ENCODE measurements at regions not wholly inside any gene's neighbourhood (a gene's known extent, or its start where the extent isn't known, plus 50 kb on each side); places are given as distances from the start of the nearest gene placed in this dataset.
"Not testable (repeated sequence)": the region's sequence is repeated elsewhere in the genome, so short reads cannot be mapped to it uniquely, and the experiment has no call there.

- H3K27me3 ChIP-seq, result no peaks in the 10 kb centered on the region
- H3K9me3 ChIP-seq, result no peaks in the 10 kb centered on the region
- in situ Hi-C loops (cut with MboI; ENCODE audit: low pct_ligation_motif_present in 1 of 4, low pct_unique_long_range_greater_than_20kb in 1 of 4, low sequenced_read_pairs in 3 of 4) (no loop called here), intact Hi-C loops (cut with DNase I; ENCODE audit: low total_unique reads) (no loop called here)
- 21% methylated on average over 1 of the region's 1 CpG; no CpG with 5 or more reads in 1 of the 2 donors for WGBS, 2 donors (ENCODE audit: low coverage in 1 of 2)
- H3K4me1 ChIP-seq, result no peaks in the 10 kb centered on the region
- no peak overlapping the region for H3K4me3 ChIP-seq
- TF ChIP-seq CTCF (IDR thresholded peaks at IDR 0.05) (no peak), EP300 (IDR thresholded peaks at IDR 0.05; ENCODE audit: low read depth) (no peak), POLR2A (IDR thresholded peaks at IDR 0.05) (no peak), POLR2AphosphoS5 (IDR thresholded peaks at IDR 0.05) (no peak)
- H3K36me3 ChIP-seq, result no peaks in the 10 kb centered on the region
- no peak for DNase-seq
- no peak overlapping the region for H3K27ac ChIP-seq
Observed at GRCh38 chr6:133136177-133136880, 104.8 kb upstream of the EYA4 start.

GRCh38 chr6:133147470-133148184, 93.5 kb upstream of the EYA4 start:
- intact Hi-C loops (cut with DNase I; ENCODE audit: low total_unique reads); H3K4me3 ChIP-seq; in situ Hi-C loops (cut with MboI; ENCODE audit: low pct_ligation_motif_present in 1 of 4, low pct_unique_long_range_greater_than_20kb in 1 of 4, low sequenced_read_pairs in 3 of 4); H3K27me3 ChIP-seq; H3K36me3 ChIP-seq; H3K27ac ChIP-seq; H3K9me3 ChIP-seq; H3K4me1 ChIP-seq; DNase-seq: not testable (repeated sequence)
- 87 to 93% methylated on average over 6 to 30 of the region's 30 CpGs for WGBS, 2 donors (ENCODE audit: low coverage in 1 of 2)

- DNase-seq, result no peak
- in situ Hi-C loops (cut with MboI; ENCODE audit: low pct_ligation_motif_present in 1 of 4, low pct_unique_long_range_greater_than_20kb in 1 of 4, low sequenced_read_pairs in 3 of 4) (no loop called here), intact Hi-C loops (cut with DNase I; ENCODE audit: low total_unique reads) (no loop called here)
- WGBS, 2 donors (ENCODE audit: low coverage in 1 of 2), result 56 to 83% methylated on average over 1 of the region's 1 CpG
- H3K27ac ChIP-seq, result no peak overlapping the region
- no peaks in the 10 kb centered on the region for H3K36me3 ChIP-seq
- no peaks in the 10 kb centered on the region for H3K9me3 ChIP-seq
- no peak for TF ChIP-seq POLR2AphosphoS5 (IDR thresholded peaks at IDR 0.05)
- no peak for TF ChIP-seq EP300 (IDR thresholded peaks at IDR 0.05; ENCODE audit: low read depth)
- TF ChIP-seq POLR2A (IDR thresholded peaks at IDR 0.05), result no peak
- TF ChIP-seq CTCF (IDR thresholded peaks at IDR 0.05), result no peak
- H3K4me1 ChIP-seq, result no peaks in the 10 kb centered on the region
- H3K27me3 ChIP-seq, result no peaks in the 10 kb centered on the region
- no peak overlapping the region for H3K4me3 ChIP-seq
Observed at GRCh38 chr6:133156689-133157088, 84.5 kb upstream of the EYA4 start.

GRCh38 chr6:133157995-133158394, 83.2 kb upstream of the EYA4 start:
- TF ChIP-seq POLR2A (IDR thresholded peaks at IDR 0.05), result no peak
- no peaks in the 10 kb centered on the region for H3K9me3 ChIP-seq
- no peak overlapping the region for H3K27ac ChIP-seq
- 57 to 58% methylated on average over 2 of the region's 2 CpGs for WGBS, 2 donors (ENCODE audit: low coverage in 1 of 2)
- H3K27me3 ChIP-seq, result no peaks in the 10 kb centered on the region
- H3K4me3 ChIP-seq, result no peak overlapping the region
- intact Hi-C loops (cut with DNase I; ENCODE audit: low total_unique reads) (no loop called here), in situ Hi-C loops (cut with MboI; ENCODE audit: low pct_ligation_motif_present in 1 of 4, low pct_unique_long_range_greater_than_20kb in 1 of 4, low sequenced_read_pairs in 3 of 4) (no loop called here)
- H3K36me3 ChIP-seq, result no peaks in the 10 kb centered on the region
- no peak for DNase-seq
- no peaks in the 10 kb centered on the region for H3K4me1 ChIP-seq

- WGBS, 2 donors (ENCODE audit: low coverage in 1 of 2), result 64 to 73% methylated on average over 2 of the region's 2 CpGs
- intact Hi-C loops (cut with DNase I; ENCODE audit: low total_unique reads), result no loop called here
- DNase-seq, result no peak
- no peak for TF ChIP-seq EP300 (IDR thresholded peaks at IDR 0.05; ENCODE audit: low read depth)
- H3K27me3 ChIP-seq, result no peaks in the 10 kb centered on the region
- no peaks in the 10 kb centered on the region for H3K9me3 ChIP-seq
- H3K4me1 ChIP-seq, result no peaks in the 10 kb centered on the region
- no peak overlapping the region for H3K27ac ChIP-seq
- H3K36me3 ChIP-seq, result no peaks in the 10 kb centered on the region
- in situ Hi-C loops (cut with MboI; ENCODE audit: low pct_ligation_motif_present in 1 of 4, low pct_unique_long_range_greater_than_20kb in 1 of 4, low sequenced_read_pairs in 3 of 4), result no loop called here
- H3K4me3 ChIP-seq, result no peak overlapping the region
Observed at GRCh38 chr6:133159255-133159795, 81.8 kb upstream of the EYA4 start.

Measured in transverse colon (tissue), 4 donors.